ENCODE measurements at regions not wholly inside any gene's neighbourhood (a gene's known extent, or its start where the extent isn't known, plus 50 kb on each side); places are given as distances from the start of the nearest gene placed in this dataset.

DNA sequence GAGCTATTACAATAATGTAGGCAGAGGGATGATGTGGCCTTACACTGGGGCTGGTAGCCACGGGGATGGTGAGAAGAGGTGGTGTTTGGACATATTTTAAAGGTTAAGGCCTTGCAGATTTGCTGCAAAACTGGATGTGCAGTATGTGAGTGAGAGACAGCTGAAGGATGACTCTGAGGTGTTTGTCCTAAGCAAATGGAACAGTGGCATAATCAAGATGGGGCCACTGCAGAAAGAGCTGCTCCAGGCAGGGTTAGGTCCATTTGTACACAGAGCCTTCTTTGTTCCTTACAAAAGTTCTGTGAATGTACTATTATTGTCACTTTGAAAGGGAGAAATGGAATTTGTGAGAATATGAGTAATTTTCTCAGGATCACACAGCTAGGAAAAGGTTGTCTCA, 220.4 kb upstream of the ZP4 start:
- no peak for TF ChIP-seq POLR2A (IDR thresholded peaks at IDR 0.05; ENCODE audit: low read depth, low read length)
- no peak for TF ChIP-seq POU2F2 (IDR thresholded peaks at IDR 0.05; ENCODE audit: low read depth, low read length)
- TF ChIP-seq TAF1 (IDR thresholded peaks at IDR 0.05; ENCODE audit: low read depth, low read length) = no peak
- no peak for TF ChIP-seq POLR2AphosphoS5 (IDR thresholded peaks at IDR 0.05; ENCODE audit: low read depth, low read length)
- TF ChIP-seq PAX5 (IDR thresholded peaks at IDR 0.05; ENCODE audit: insufficient read depth, low read length, severe bottlenecking) = no peak
- no peak for TF ChIP-seq SPI1 (IDR thresholded peaks at IDR 0.05; ENCODE audit: low read depth, low read length)

Data from GM12891 (cell line).